Left ventricle myocardium inferior (tissue), 1 donor: ENCODE measurements at regions not wholly inside any gene's neighbourhood (a gene's known extent, or its start where the extent isn't known, plus 50 kb on each side); places are given as distances from the start of the nearest gene placed in this dataset.

Experiments
- DNase-seq: peaks from one replicate; pipeline ENCODE4 v3.0.0-alpha.2; 2020
- H3K27ac ChIP-seq: fragments of 200-600 bp; replicated peaks from 2 replicates; pipeline ENCODE4 v1.8.0; 2021
- H3K27me3 ChIP-seq: fragments of 200-600 bp; 2 replicates; pipeline ENCODE4 v1.8.0; 2021; ENCODE audit warnings: low read depth
- H3K36me3 ChIP-seq: fragments of 200-600 bp; 2 replicates; pipeline ENCODE4 v1.8.0; 2021
- H3K4me1 ChIP-seq: fragments of 200-600 bp; 2 replicates; pipeline ENCODE4 v1.8.0; 2021
- H3K4me3 ChIP-seq: fragments of 200-600 bp; 2 replicates; pipeline ENCODE4 v1.8.0; 2021; ENCODE audit warnings: mild to moderate bottlenecking, moderate library complexity
- H3K9me3 ChIP-seq: fragments of 200-600 bp; replicated peaks from 2 replicates; pipeline ENCODE4 v1.8.0; 2021
- CTCF ChIP-seq: fragments of 200-600 bp; IDR thresholded peaks from 2 replicates; pipeline ENCODE4 v1.8.0; 2021; ENCODE audit warnings: antibody characterized with exemption, mild to moderate bottlenecking, borderline replicate concordance
- intact Hi-C: fragments of 100-400 bp; cut with micrococcal nuclease; formaldehyde crosslinking; loops from one replicate; pipeline ENCODE4 v1.11.0; 2022
- donor health status: DM: no; HTN: yes; CAD: no; lungs with severe emphysema.

- no peak for DNase-seq
- no peak for TF ChIP-seq CTCF
Observed at GRCh38 chr4:134787315-134787714, 585.7 kb upstream of the PABPC4L start.

GRCh38 chr4:134780244-134780643 lies 578.7 kb upstream of the PABPC4L start:
- Histone ChIP-seq H3K27ac (no peak overlapping the region), H3K9me3 (peaks cover 22% of the 10 kb centered on the region), H3K4me1 (no peaks in the 10 kb centered on the region), H3K27me3 (no peaks in the 10 kb centered on the region), H3K4me3 (no peak overlapping the region), H3K36me3 (no peaks in the 10 kb centered on the region)
- no peak for DNase-seq
- TF ChIP-seq CTCF = no peak
- intact Hi-C loops = no loop called here

More at GRCh38 chr4:134787315-134787714, 585.7 kb upstream of the PABPC4L start:
- Histone ChIP-seq H3K4me1 (no peaks in the 10 kb centered on the region), H3K36me3 (no peaks in the 10 kb centered on the region), H3K27ac (no peak overlapping the region), H3K9me3 (peaks cover 34% of the 10 kb centered on the region), H3K4me3 (no peak overlapping the region), H3K27me3 (no peaks in the 10 kb centered on the region)
- intact Hi-C loops = no loop called here

GRCh38 chr4:134777606-134778005 lies 576.0 kb upstream of the PABPC4L start:
- peak; percentile 12 for TF ChIP-seq CTCF
- Histone ChIP-seq H3K27ac (no peak overlapping the region), H3K4me3 (no peak overlapping the region), H3K36me3 (no peaks in the 10 kb centered on the region), H3K9me3 (peaks cover 10% of the 10 kb centered on the region), H3K4me1 (no peaks in the 10 kb centered on the region), H3K27me3 (no peaks in the 10 kb centered on the region)
- no peak for DNase-seq
- intact Hi-C loops = no loop called here

- Histone ChIP-seq H3K4me1 (no peaks in the 10 kb centered on the region), H3K27ac (no peak overlapping the region), H3K9me3 (peaks cover 10% of the 10 kb centered on the region), H3K4me3 (no peak overlapping the region), H3K36me3 (no peaks in the 10 kb centered on the region), H3K27me3 (no peaks in the 10 kb centered on the region)
- DNase-seq = no peak
- intact Hi-C loops = no loop called here
- TF ChIP-seq CTCF = no peak
Observed at GRCh38 chr4:134773497-134774000, 572.0 kb upstream of the PABPC4L start.

- no peaks in the 10 kb centered on the region for H3K9me3 ChIP-seq
- intact Hi-C loops = no loop called here
- H3K4me3 ChIP-seq = no peak overlapping the region
- H3K36me3 ChIP-seq = no peaks in the 10 kb centered on the region
- DNase-seq = no peak
- TF ChIP-seq CTCF = no peak
- no peak overlapping the region for H3K27ac ChIP-seq
- no peaks in the 10 kb centered on the region for H3K27me3 ChIP-seq
- no peaks in the 10 kb centered on the region for H3K4me1 ChIP-seq
Observed at GRCh38 chr4:134762053-134762452, 560.5 kb upstream of the PABPC4L start.
